ENCODE measurements at regions not wholly inside any gene's neighbourhood (a gene's known extent, or its start where the extent isn't known, plus 50 kb on each side); places are given as distances from the start of the nearest gene placed in this dataset.

DNA sequence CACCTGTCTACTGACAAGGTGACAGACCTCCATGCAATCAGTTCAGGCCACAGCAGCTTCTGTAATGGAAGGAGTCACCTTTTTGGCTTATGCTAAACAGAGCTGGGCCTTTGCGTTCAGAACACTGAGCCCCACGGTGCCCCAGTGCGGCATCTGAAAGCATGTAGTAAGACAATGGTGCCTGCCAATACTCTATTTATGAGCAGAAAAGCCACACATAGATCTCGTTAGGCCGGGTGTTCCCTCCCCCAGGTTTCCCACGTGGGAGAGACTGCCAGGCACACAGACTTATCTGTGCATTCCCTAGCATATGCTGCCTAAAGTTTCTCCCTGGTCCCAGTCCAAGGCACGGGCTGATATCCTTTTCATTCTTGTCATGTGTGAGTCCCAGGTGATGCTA is 150.9 kb downstream of the ACTR3 start:
- TF ChIP-seq CTCF (IDR thresholded peaks at IDR 0.05; ENCODE audit: low read depth, low read length, missing input control), result no peak
- no peak for TF ChIP-seq RAD21 (IDR thresholded peaks at IDR 0.05)
- no peak for TF ChIP-seq YY1 (IDR thresholded peaks at IDR 0.05)
- TF ChIP-seq GABPA (IDR thresholded peaks at IDR 0.05 in 1 of 2, conservative IDR thresholded peaks at IDR 0.05 in 1 of 2), result no peak
- TF ChIP-seq, protein P1, sequence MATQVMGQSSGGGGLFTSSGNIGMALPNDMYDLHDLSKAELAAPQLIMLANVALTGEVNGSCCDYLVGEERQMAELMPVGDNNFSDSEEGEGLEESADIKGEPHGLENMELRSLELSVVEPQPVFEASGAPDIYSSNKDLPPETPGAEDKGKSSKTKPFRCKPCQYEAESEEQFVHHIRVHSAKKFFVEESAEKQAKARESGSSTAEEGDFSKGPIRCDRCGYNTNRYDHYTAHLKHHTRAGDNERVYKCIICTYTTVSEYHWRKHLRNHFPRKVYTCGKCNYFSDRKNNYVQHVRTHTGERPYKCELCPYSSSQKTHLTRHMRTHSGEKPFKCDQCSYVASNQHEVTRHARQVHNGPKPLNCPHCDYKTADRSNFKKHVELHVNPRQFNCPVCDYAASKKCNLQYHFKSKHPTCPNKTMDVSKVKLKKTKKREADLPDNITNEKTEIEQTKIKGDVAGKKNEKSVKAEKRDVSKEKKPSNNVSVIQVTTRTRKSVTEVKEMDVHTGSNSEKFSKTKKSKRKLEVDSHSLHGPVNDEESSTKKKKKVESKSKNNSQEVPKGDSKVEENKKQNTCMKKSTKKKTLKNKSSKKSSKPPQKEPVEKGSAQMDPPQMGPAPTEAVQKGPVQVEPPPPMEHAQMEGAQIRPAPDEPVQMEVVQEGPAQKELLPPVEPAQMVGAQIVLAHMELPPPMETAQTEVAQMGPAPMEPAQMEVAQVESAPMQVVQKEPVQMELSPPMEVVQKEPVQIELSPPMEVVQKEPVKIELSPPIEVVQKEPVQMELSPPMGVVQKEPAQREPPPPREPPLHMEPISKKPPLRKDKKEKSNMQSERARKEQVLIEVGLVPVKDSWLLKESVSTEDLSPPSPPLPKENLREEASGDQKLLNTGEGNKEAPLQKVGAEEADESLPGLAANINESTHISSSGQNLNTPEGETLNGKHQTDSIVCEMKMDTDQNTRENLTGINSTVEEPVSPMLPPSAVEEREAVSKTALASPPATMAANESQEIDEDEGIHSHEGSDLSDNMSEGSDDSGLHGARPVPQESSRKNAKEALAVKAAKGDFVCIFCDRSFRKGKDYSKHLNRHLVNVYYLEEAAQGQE (IDR thresholded peaks at IDR 0.05), result no peak

Data from liver (tissue), 3 donors.